GM23248 (cell line): ENCODE measurements at regions not wholly inside any gene's neighbourhood (a gene's known extent, or its start where the extent isn't known, plus 50 kb on each side); places are given as distances from the start of the nearest gene placed in this dataset.

ENCODE experiments used
- DNase-seq: peaks from one replicate; pipeline ENCODE4 v3.0.0-alpha.2; 2015
- H2AFZ ChIP-seq: fragments of 200-600 bp; sonication (generic); 2 replicates; pipeline ENCODE4 v1.6.1; 2016; ENCODE audit warnings: antibody characterized with exemption
- H3F3A ChIP-seq: fragments of 200-600 bp; sonication (generic); 2 replicates; pipeline ENCODE4 v1.6.1; 2016; ENCODE audit warnings: mild to moderate bottlenecking, antibody characterized with exemption, mixed run types; ENCODE audit not compliant: insufficient read depth
- H3K27ac ChIP-seq: fragments of 200-600 bp; sonication (generic); 2 replicates; pipeline ENCODE4 v1.5.1; 2016; ENCODE audit warnings: mild to moderate bottlenecking
- H3K27me3 ChIP-seq: fragments of 200-600 bp; sonication (generic); replicated peaks from 2 replicates; pipeline ENCODE4 v1.6.1; 2016; ENCODE audit warnings: mild to moderate bottlenecking; ENCODE audit not compliant: insufficient read depth
- H3K36me3 ChIP-seq: fragments of 200-600 bp; sonication (generic); 2 replicates; pipeline ENCODE4 v1.6.1; 2016; ENCODE audit warnings: low read depth, mild to moderate bottlenecking
- H3K4me1 ChIP-seq: fragments of 200-600 bp; sonication (generic); 2 replicates; pipeline ENCODE4 v1.6.1; 2016; ENCODE audit warnings: mild to moderate bottlenecking; ENCODE audit not compliant: insufficient read depth
- H3K4me2 ChIP-seq: fragments of 200-600 bp; sonication (generic); one replicate; pipeline ENCODE4 v1.6.1; 2016; ENCODE audit warnings: mild to moderate bottlenecking; ENCODE audit not compliant: unreplicated experiment
- H3K4me3 ChIP-seq: fragments of 200-600 bp; sonication (generic); 2 replicates; pipeline ENCODE4 v1.5.1; 2016; ENCODE audit warnings: mild to moderate bottlenecking
- H3K79me2 ChIP-seq: fragments of 200-600 bp; sonication (generic); 2 replicates; pipeline ENCODE4 v1.6.1; 2016; ENCODE audit warnings: mild to moderate bottlenecking; ENCODE audit not compliant: insufficient read depth
- H3K9ac ChIP-seq: fragments of 200-600 bp; sonication (generic); 2 replicates; pipeline ENCODE4 v1.6.1; 2016; ENCODE audit warnings: mild to moderate bottlenecking
- H3K9me2 ChIP-seq: fragments of 200-600 bp; sonication (generic); 2 replicates; pipeline ENCODE4 v1.6.1; 2016; ENCODE audit warnings: mixed run types, mild to moderate bottlenecking, moderate library complexity; ENCODE audit not compliant: insufficient read depth
- H3K9me3 ChIP-seq: fragments of 200-600 bp; sonication (generic); one replicate; pipeline ENCODE4 v1.6.1; 2017; ENCODE audit warnings: low read depth
- H4K20me1 ChIP-seq: fragments of 200-600 bp; sonication (generic); 2 replicates; pipeline ENCODE4 v1.6.0; 2016; ENCODE audit not compliant: insufficient read depth
- EZH2 ChIP-seq: fragments of 200-600 bp; sonication (generic); IDR thresholded peaks from 2 replicates; pipeline ENCODE4 v1.6.1; 2018; ENCODE audit warnings: antibody characterized with exemption, mild to moderate bottlenecking; ENCODE audit not compliant: insufficient read depth, poor library complexity, severe bottlenecking
- EZH2phosphoT487 ChIP-seq: fragments of 200-600 bp; sonication (generic); IDR thresholded peaks from 2 replicates; pipeline ENCODE4 v1.6.1; 2018; ENCODE audit warnings: antibody characterized with exemption, moderate library complexity, mild to moderate bottlenecking, low read depth; ENCODE audit not compliant: insufficient read depth
- WGBS, 2 experiments: methylation state at CpG; one replicate each; pipeline ENCODE4 v1.1.6; 2015 to 2017; ENCODE audit warnings: low lambda C conversion rate in 2 of 2, low coverage in 1 of 2; ENCODE audit errors: missing lambda C conversion rate in 2 of 2; 5-methylcytosine and 5-hydroxymethylcytosine counted together
- in situ Hi-C: fragments of 300-500 bp; cut with MboI; formaldehyde crosslinking; loops from 2 replicates; pipeline ENCODE4 v1.15.0; 2020

- TF ChIP-seq EZH2 (no peak), EZH2phosphoT487 (no peak)
- in situ Hi-C loops = no loop called here
- Histone ChIP-seq H4K20me1 (no peaks in the 10 kb centered on the region), H3K9me3 (no peaks in the 10 kb centered on the region), H3K36me3 (no peaks in the 10 kb centered on the region), H3K9me2 (no peaks in the 10 kb centered on the region), H3K27ac (no peak overlapping the region), H2AFZ (no peak overlapping the region), H3K79me2 (no peaks in the 10 kb centered on the region), H3K27me3 (no peaks in the 10 kb centered on the region), H3K4me3 (no peak overlapping the region), H3K4me2 (no peak overlapping the region), H3K4me1 (no peaks in the 10 kb centered on the region), H3F3A (no peaks in the 10 kb centered on the region), H3K9ac (no peak overlapping the region)
- no peak for DNase-seq
- WGBS, 2 experiments = 5 to 8% methylated on average over 1 of the region's 1 CpG
These were observed 331.3 kb upstream of the CNTNAP5 start for GRCh38 chr2:123693836-123694235.

- Histone ChIP-seq H4K20me1 (no peaks in the 10 kb centered on the region), H3K9me2 (no peaks in the 10 kb centered on the region), H3K9ac (no peak overlapping the region), H3K9me3 (no peaks in the 10 kb centered on the region), H3K4me1 (no peaks in the 10 kb centered on the region), H3F3A (no peaks in the 10 kb centered on the region), H3K36me3 (no peaks in the 10 kb centered on the region), H2AFZ (no peak overlapping the region), H3K79me2 (no peaks in the 10 kb centered on the region), H3K4me3 (no peak overlapping the region), H3K27ac (no peak overlapping the region), H3K27me3 (no peaks in the 10 kb centered on the region), H3K4me2 (no peak overlapping the region)
- TF ChIP-seq EZH2phosphoT487 (no peak), EZH2 (no peak)
- no peak for DNase-seq
- in situ Hi-C loops = no loop called here
- WGBS, 2 experiments = 35 to 47% methylated on average over 4 of the region's 4 CpGs
These were observed 329.7 kb upstream of the CNTNAP5 start for GRCh38 chr2:123695426-123695825.

GRCh38 chr2:123696021-123696420 is 329.1 kb upstream of the CNTNAP5 start:
- H3K9me2 ChIP-seq = no peaks in the 10 kb centered on the region

GRCh38 chr2:123696799-123697410 is 328.2 kb upstream of the CNTNAP5 start:
- H3K9me2 ChIP-seq = no peaks in the 10 kb centered on the region
- H3K4me1 ChIP-seq = no peaks in the 10 kb centered on the region
- DNase-seq = no peak
- H2AFZ ChIP-seq = no peak overlapping the region
- no peaks in the 10 kb centered on the region for H3K36me3 ChIP-seq
- H3K9me3 ChIP-seq = no peaks in the 10 kb centered on the region
- TF ChIP-seq EZH2 (no peak), EZH2phosphoT487 (no peak)
- H3K4me3 ChIP-seq = no peak overlapping the region
- H3K27me3 ChIP-seq = no peaks in the 10 kb centered on the region
- H3K9ac ChIP-seq = no peak overlapping the region
- no peak overlapping the region for H3K4me2 ChIP-seq
- no peak overlapping the region for H3K27ac ChIP-seq
- in situ Hi-C loops = no loop called here
- no peaks in the 10 kb centered on the region for H3K79me2 ChIP-seq
- no peaks in the 10 kb centered on the region for H4K20me1 ChIP-seq
- no peaks in the 10 kb centered on the region for H3F3A ChIP-seq

More at GRCh38 chr2:123696021-123696420, 329.1 kb upstream of the CNTNAP5 start:
- no peak for TF ChIP-seq EZH2phosphoT487
- no peak for TF ChIP-seq EZH2
- Histone ChIP-seq H3K4me3 (no peak overlapping the region), H3K27ac (no peak overlapping the region), H3K9ac (no peak overlapping the region), H3K36me3 (no peaks in the 10 kb centered on the region), H3K4me1 (no peaks in the 10 kb centered on the region), H3K4me2 (no peak overlapping the region), H3K27me3 (no peaks in the 10 kb centered on the region), H3K9me3 (no peaks in the 10 kb centered on the region), H2AFZ (no peak overlapping the region), H4K20me1 (no peaks in the 10 kb centered on the region), H3K79me2 (no peaks in the 10 kb centered on the region), H3F3A (no peaks in the 10 kb centered on the region)
- WGBS, 2 experiments = 12 to 18% methylated on average over 4 of the region's 4 CpGs
- in situ Hi-C loops = no loop called here
- DNase-seq = no peak

- Histone ChIP-seq H3K79me2 (no peaks in the 10 kb centered on the region), H3K27me3 (no peaks in the 10 kb centered on the region), H3K9me3 (no peaks in the 10 kb centered on the region), H3K27ac (no peak overlapping the region), H4K20me1 (no peaks in the 10 kb centered on the region), H3K4me1 (no peaks in the 10 kb centered on the region), H3K9me2 (no peaks in the 10 kb centered on the region), H3F3A (no peaks in the 10 kb centered on the region), H3K36me3 (no peaks in the 10 kb centered on the region), H3K4me3 (no peak overlapping the region), H3K9ac (no peak overlapping the region), H3K4me2 (no peak overlapping the region), H2AFZ (no peak overlapping the region)
- no peak for DNase-seq
- in situ Hi-C loops = no loop called here
- TF ChIP-seq EZH2 (no peak), EZH2phosphoT487 (no peak)
- WGBS, 2 experiments = 51 to 52% methylated on average over 3 of the region's 3 CpGs
These were observed 309.6 kb upstream of the CNTNAP5 start for GRCh38 chr2:123715467-123715982.
